Epithelial cell of proximal tubule (primary cell): ENCODE measurements at regions not wholly inside any gene's neighbourhood (a gene's known extent, or its start where the extent isn't known, plus 50 kb on each side); places are given as distances from the start of the nearest gene placed in this dataset.
"Not testable (repeated sequence)": the region's sequence is repeated elsewhere in the genome, so short reads cannot be mapped to it uniquely, and the experiment has no call there.

Source experiments
- DNase-seq: peaks from one replicate; pipeline ENCODE4 v3.0.0-alpha.2; 2011; ENCODE audit warnings: low read depth
- H3K4me3 ChIP-seq: 2 replicates; pipeline ENCODE4 v1.5.1; 2011; ENCODE audit warnings: low read depth, mild to moderate bottlenecking, low read length
- TF ChIP-seq, protein P1 (sequence below): conservative IDR thresholded peaks from 2 replicates; pipeline ENCODE4 v1.5.1; 2012; ENCODE audit warnings: low read depth, mild to moderate bottlenecking, low read length

- TF ChIP-seq, protein P1, sequence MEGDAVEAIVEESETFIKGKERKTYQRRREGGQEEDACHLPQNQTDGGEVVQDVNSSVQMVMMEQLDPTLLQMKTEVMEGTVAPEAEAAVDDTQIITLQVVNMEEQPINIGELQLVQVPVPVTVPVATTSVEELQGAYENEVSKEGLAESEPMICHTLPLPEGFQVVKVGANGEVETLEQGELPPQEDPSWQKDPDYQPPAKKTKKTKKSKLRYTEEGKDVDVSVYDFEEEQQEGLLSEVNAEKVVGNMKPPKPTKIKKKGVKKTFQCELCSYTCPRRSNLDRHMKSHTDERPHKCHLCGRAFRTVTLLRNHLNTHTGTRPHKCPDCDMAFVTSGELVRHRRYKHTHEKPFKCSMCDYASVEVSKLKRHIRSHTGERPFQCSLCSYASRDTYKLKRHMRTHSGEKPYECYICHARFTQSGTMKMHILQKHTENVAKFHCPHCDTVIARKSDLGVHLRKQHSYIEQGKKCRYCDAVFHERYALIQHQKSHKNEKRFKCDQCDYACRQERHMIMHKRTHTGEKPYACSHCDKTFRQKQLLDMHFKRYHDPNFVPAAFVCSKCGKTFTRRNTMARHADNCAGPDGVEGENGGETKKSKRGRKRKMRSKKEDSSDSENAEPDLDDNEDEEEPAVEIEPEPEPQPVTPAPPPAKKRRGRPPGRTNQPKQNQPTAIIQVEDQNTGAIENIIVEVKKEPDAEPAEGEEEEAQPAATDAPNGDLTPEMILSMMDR = no peak
- no peak overlapping the region for H3K4me3 ChIP-seq
- DNase-seq = no peak
Observed at GRCh38 chr6:126891158-126891557, 227.3 kb upstream of the RSPO3 start.

- not testable (repeated sequence) for DNase-seq, H3K4me3 ChIP-seq
Observed at GRCh38 chr6:126892869-126893268, 225.6 kb upstream of the RSPO3 start.

- no peak overlapping the region for H3K4me3 ChIP-seq
- TF ChIP-seq, protein P1 = no peak
- no peak for DNase-seq
Observed at GRCh38 chr6:126897758-126898157, 220.7 kb upstream of the RSPO3 start.

GRCh38 chr6:126904176-126904575, 214.3 kb upstream of the RSPO3 start:
- TF ChIP-seq, protein P1 = no peak
- H3K4me3 ChIP-seq = no peak overlapping the region
- no peak for DNase-seq

DNA sequence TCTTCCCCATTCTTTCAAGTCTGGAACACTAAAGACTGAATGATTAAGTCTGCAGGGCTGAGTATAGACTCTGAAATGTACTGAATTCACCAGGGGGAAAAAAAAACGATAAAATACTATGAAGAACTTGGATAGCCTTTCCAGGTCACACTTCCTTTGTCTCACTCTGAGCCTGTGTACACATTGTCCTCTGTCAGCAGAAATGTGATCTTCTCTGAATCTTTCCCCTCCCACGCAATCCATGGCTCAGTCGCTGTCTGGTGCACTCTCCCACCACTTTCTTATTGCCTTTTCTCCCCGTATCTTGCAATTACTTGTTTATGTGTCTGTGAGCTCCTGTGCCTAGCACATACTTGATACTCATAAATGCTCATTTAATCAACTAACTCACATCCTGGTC, 212.6 kb upstream of the RSPO3 start:
- TF ChIP-seq, protein P1 = no peak
- peak; percentile 18 for DNase-seq
- no peak overlapping the region for H3K4me3 ChIP-seq

GRCh38 chr6:126907312-126907711, 211.2 kb upstream of the RSPO3 start:
- TF ChIP-seq, protein P1 = no peak
- no peak overlapping the region for H3K4me3 ChIP-seq
- DNase-seq = no peak

- TF ChIP-seq, protein P1 = no peak
- no peak for DNase-seq
- H3K4me3 ChIP-seq = no peak overlapping the region
Observed at GRCh38 chr6:126907996-126908395, 210.5 kb upstream of the RSPO3 start.

DNA sequence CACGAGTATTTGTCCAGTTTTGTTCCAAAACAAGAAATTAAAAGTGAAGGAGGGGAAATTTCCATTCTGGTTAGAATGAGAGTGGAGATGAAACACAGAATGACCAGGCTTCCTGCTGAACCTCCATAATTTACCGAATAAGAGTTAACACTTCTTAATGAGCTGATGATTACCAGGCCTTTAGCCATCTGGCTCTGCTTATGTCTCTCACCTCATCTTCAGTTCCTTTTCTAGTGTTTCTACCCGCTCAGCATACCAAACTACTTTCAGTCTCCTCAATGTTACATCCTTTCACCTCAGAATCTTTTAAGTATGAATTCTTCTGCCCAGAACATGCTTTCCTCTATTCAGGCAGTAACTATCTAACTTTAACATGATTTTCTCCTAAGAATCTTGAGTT, 209.0 kb upstream of the RSPO3 start:
- TF ChIP-seq, protein P1 = no peak
- H3K4me3 ChIP-seq = no peak overlapping the region
- DNase-seq = no peak
